SK-N-SH treated with all-trans-retinoic acid at 6 μM for 48 hours (cell line): ENCODE measurements at regions not wholly inside any gene's neighbourhood (a gene's known extent, or its start where the extent isn't known, plus 50 kb on each side); places are given as distances from the start of the nearest gene placed in this dataset.
"Not testable (repeated sequence)": the region's sequence is repeated elsewhere in the genome, so short reads cannot be mapped to it uniquely, and the experiment has no call there.

Experiments used
- ARNTL ChIP-seq: fragments of 450-650 bp; formaldehyde crosslinking; IDR thresholded peaks from 2 replicates; pipeline ENCODE4 v1.5.0; 2020; ENCODE audit warnings: low read depth, mild to moderate bottlenecking, moderate library complexity, borderline replicate concordance
- CSDC2 ChIP-seq: fragments of 250-450 bp; sonication (Bioruptor Pico); IDR thresholded peaks from 2 replicates; pipeline ENCODE4 v1.5.0; 2020; ENCODE audit warnings: mild to moderate bottlenecking, moderate library complexity
- ISL1 ChIP-seq: fragments of 250-450 bp; sonication (Bioruptor Pico); IDR thresholded peaks from 2 replicates; pipeline ENCODE4 v2.1.2; 2022; ENCODE audit warnings: mild to moderate bottlenecking, moderate library complexity
- RARB ChIP-seq: fragments of 250-450 bp; sonication (Bioruptor Pico); IDR thresholded peaks from 2 replicates; pipeline ENCODE4 v1.8.0; 2021; ENCODE audit warnings: mild to moderate bottlenecking, moderate library complexity
- SNAI2 ChIP-seq: fragments of 250-450 bp; sonication (Bioruptor Pico); IDR thresholded peaks from 2 replicates; pipeline ENCODE4 v1.5.0; 2020; ENCODE audit warnings: mild to moderate bottlenecking, moderate library complexity
- TCF4 ChIP-seq: fragments of 250-450 bp; sonication (Bioruptor Pico); IDR thresholded peaks from 2 replicates; pipeline ENCODE4 v1.8.0; 2021; ENCODE audit warnings: mild to moderate bottlenecking, moderate library complexity, borderline replicate concordance
- TOX ChIP-seq: fragments of 250-450 bp; sonication (Bioruptor Pico); IDR thresholded peaks from 2 replicates; pipeline ENCODE4 v1.8.0; 2021; ENCODE audit warnings: mild to moderate bottlenecking, moderate library complexity, borderline replicate concordance
- ZFP3 ChIP-seq: fragments of 250-450 bp; sonication (Bioruptor Pico); IDR thresholded peaks from 2 replicates; pipeline ENCODE4 v1.5.0; 2020; ENCODE audit warnings: mild to moderate bottlenecking, moderate library complexity
- ZFP30 ChIP-seq: fragments of 450-650 bp; formaldehyde crosslinking; IDR thresholded peaks from 2 replicates; pipeline ENCODE4 v1.5.0; 2022; ENCODE audit warnings: mild to moderate bottlenecking, moderate library complexity
- ZNF8 ChIP-seq: fragments of 450-650 bp; formaldehyde crosslinking; IDR thresholded peaks from 2 replicates; pipeline ENCODE4 v1.5.0; 2020; ENCODE audit warnings: mild to moderate bottlenecking, moderate library complexity
- TF ChIP-seq, protein P1 (sequence below): fragments of 250-450 bp; sonication (Bioruptor Pico); IDR thresholded peaks from 2 replicates; pipeline ENCODE4 v1.5.1; 2020; ENCODE audit warnings: low read depth, mild to moderate bottlenecking, moderate library complexity
- TF ChIP-seq, protein P2 (sequence below): fragments of 250-450 bp; sonication (Bioruptor Pico); IDR thresholded peaks from 2 replicates; pipeline ENCODE4 v1.5.1; 2021; ENCODE audit warnings: mild to moderate bottlenecking, moderate library complexity
- TF ChIP-seq, protein P3 (sequence below): fragments of 250-450 bp; sonication (Bioruptor Pico); IDR thresholded peaks from 2 replicates; pipeline ENCODE4 v1.8.0; 2020; ENCODE audit warnings: mild to moderate bottlenecking, moderate library complexity, borderline replicate concordance

DNA sequence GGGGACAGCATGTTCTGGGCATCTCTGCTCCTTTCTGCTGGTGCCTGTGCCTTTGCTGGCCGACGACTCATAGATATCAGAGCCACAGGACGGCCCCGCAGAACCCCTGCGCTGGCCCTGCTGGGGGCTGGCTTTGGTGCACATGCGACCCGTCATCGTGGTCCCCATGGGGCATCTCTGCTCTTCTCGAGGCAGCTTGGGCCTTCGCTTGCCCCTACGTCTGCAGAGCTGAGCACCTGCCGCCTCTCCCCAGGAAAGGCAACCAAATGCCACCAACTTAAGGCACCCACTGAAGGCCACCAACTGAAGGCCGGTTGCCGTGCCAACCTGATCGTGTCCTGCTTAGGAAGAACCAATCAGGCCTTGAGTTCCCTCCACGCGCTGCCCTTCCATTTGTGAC is 153.1 kb downstream of the FOXD4L6 start:
- not testable (repeated sequence) for TF ChIP-seq SNAI2 (CRISPR knock-in tag); RARB (CRISPR knock-in tag); ZFP30 (CRISPR knock-in tag); CSDC2 (CRISPR knock-in tag); ISL1 (CRISPR knock-in tag); TOX; ARNTL (CRISPR knock-in tag); TCF4 (CRISPR knock-in tag); ZFP3 (CRISPR knock-in tag); ZNF8 (CRISPR knock-in tag)
- TF ChIP-seq, protein P1, sequence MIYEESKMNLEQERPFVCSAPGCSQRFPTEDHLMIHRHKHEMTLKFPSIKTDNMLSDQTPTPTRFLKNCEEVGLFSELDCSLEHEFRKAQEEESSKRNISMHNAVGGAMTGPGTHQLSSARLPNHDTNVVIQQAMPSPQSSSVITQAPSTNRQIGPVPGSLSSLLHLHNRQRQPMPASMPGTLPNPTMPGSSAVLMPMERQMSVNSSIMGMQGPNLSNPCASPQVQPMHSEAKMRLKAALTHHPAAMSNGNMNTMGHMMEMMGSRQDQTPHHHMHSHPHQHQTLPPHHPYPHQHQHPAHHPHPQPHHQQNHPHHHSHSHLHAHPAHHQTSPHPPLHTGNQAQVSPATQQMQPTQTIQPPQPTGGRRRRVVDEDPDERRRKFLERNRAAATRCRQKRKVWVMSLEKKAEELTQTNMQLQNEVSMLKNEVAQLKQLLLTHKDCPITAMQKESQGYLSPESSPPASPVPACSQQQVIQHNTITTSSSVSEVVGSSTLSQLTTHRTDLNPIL (CRISPR knock-in tag) = not testable (repeated sequence)
- TF ChIP-seq, protein P2, sequence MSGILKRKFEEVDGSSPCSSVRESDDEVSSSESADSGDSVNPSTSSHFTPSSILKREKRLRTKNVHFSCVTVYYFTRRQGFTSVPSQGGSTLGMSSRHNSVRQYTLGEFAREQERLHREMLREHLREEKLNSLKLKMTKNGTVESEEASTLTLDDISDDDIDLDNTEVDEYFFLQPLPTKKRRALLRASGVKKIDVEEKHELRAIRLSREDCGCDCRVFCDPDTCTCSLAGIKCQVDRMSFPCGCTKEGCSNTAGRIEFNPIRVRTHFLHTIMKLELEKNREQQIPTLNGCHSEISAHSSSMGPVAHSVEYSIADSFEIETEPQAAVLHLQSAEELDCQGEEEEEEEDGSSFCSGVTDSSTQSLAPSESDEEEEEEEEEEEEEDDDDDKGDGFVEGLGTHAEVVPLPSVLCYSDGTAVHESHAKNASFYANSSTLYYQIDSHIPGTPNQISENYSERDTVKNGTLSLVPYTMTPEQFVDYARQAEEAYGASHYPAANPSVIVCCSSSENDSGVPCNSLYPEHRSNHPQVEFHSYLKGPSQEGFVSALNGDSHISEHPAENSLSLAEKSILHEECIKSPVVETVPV = not testable (repeated sequence)
- TF ChIP-seq, protein P3, sequence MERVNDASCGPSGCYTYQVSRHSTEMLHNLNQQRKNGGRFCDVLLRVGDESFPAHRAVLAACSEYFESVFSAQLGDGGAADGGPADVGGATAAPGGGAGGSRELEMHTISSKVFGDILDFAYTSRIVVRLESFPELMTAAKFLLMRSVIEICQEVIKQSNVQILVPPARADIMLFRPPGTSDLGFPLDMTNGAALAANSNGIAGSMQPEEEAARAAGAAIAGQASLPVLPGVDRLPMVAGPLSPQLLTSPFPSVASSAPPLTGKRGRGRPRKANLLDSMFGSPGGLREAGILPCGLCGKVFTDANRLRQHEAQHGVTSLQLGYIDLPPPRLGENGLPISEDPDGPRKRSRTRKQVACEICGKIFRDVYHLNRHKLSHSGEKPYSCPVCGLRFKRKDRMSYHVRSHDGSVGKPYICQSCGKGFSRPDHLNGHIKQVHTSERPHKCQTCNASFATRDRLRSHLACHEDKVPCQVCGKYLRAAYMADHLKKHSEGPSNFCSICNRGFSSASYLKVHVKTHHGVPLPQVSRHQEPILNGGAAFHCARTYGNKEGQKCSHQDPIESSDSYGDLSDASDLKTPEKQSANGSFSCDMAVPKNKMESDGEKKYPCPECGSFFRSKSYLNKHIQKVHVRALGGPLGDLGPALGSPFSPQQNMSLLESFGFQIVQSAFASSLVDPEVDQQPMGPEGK = not testable (repeated sequence)
